Loucy (cell line): ENCODE measurements at regions not wholly inside any gene's neighbourhood (a gene's known extent, or its start where the extent isn't known, plus 50 kb on each side); places are given as distances from the start of the nearest gene placed in this dataset.

Experiments
- H2AFZ ChIP-seq: fragments of 200-600 bp; sonication (generic); 2 replicates; pipeline ENCODE4 v1.6.0; 2016; ENCODE audit warnings: antibody characterized with exemption, mild to moderate bottlenecking, low read length, moderate library complexity
- H3F3A ChIP-seq: fragments of 200-600 bp; 2 replicates; pipeline ENCODE4 v1.6.0; 2016; ENCODE audit warnings: antibody characterized with exemption, low read depth, mild to moderate bottlenecking
- H3K27me3 ChIP-seq: fragments of 200-600 bp; sonication (generic); 2 replicates; pipeline ENCODE4 v1.6.1; 2014; ENCODE audit warnings: low read length, mild to moderate bottlenecking; ENCODE audit not compliant: insufficient read depth, poor library complexity, severe bottlenecking
- H3K36me3 ChIP-seq: fragments of 200-600 bp; sonication (generic); 2 replicates; pipeline ENCODE4 v1.6.1; 2016; ENCODE audit warnings: low read length; ENCODE audit not compliant: insufficient read depth
- H3K4me1 ChIP-seq: fragments of 200-600 bp; sonication (generic); 2 replicates; pipeline ENCODE4 v1.5.1; 2014; ENCODE audit warnings: low read length, mild to moderate bottlenecking; ENCODE audit not compliant: insufficient read depth, poor library complexity, severe bottlenecking
- H3K4me2 ChIP-seq: fragments of 200-600 bp; sonication (generic); 2 replicates; pipeline ENCODE4 v1.6.0; 2014; ENCODE audit warnings: antibody characterized with exemption, low read length, low read depth, mild to moderate bottlenecking; ENCODE audit not compliant: poor library complexity, severe bottlenecking
- H3K4me3 ChIP-seq: fragments of 200-600 bp; sonication (generic); 2 replicates; pipeline ENCODE4 v1.5.1; 2014; ENCODE audit warnings: low read length, mild to moderate bottlenecking, mixed read lengths; ENCODE audit not compliant: poor library complexity, severe bottlenecking
- H3K79me2 ChIP-seq: fragments of 200-600 bp; sonication (generic); 2 replicates; pipeline ENCODE4 v1.6.1; 2014; ENCODE audit warnings: low read length; ENCODE audit not compliant: insufficient read depth
- H3K9ac ChIP-seq: fragments of 200-600 bp; sonication (generic); 2 replicates; pipeline ENCODE4 v1.6.0; 2014; ENCODE audit warnings: mild to moderate bottlenecking, low read depth, low read length, moderate library complexity; ENCODE audit not compliant: poor library complexity, severe bottlenecking
- H3K9me2 ChIP-seq: fragments of 200-600 bp; sonication (generic); replicated peaks from 2 replicates; pipeline ENCODE4 v1.6.1; 2016; ENCODE audit warnings: low read depth, low read length, mixed read lengths
- H3K9me3 ChIP-seq: fragments of 200-600 bp; sonication (generic); 2 replicates; pipeline ENCODE4 v1.6.1; 2014; ENCODE audit warnings: mild to moderate bottlenecking, antibody characterized with exemption, low read length, low read depth; ENCODE audit not compliant: insufficient read depth
- H4K20me1 ChIP-seq: fragments of 200-600 bp; sonication (generic); 2 replicates; pipeline ENCODE4 v1.6.0; 2014; ENCODE audit warnings: antibody characterized with exemption, low read length, mild to moderate bottlenecking; ENCODE audit not compliant: insufficient read depth, poor library complexity, severe bottlenecking
- EZH2phosphoT487 ChIP-seq: fragments of 200-600 bp; IDR thresholded peaks from 2 replicates; pipeline ENCODE4 v1.6.1; 2018; ENCODE audit warnings: antibody characterized with exemption, mild to moderate bottlenecking, moderate library complexity, borderline replicate concordance
- TF ChIP-seq, protein P1 (sequence below): fragments of 200-600 bp; sonication (generic); conservative IDR thresholded peaks from 2 replicates; pipeline ENCODE4 v1.5.1; 2014; ENCODE audit warnings: mild to moderate bottlenecking, antibody characterized with exemption, low read length

DNA sequence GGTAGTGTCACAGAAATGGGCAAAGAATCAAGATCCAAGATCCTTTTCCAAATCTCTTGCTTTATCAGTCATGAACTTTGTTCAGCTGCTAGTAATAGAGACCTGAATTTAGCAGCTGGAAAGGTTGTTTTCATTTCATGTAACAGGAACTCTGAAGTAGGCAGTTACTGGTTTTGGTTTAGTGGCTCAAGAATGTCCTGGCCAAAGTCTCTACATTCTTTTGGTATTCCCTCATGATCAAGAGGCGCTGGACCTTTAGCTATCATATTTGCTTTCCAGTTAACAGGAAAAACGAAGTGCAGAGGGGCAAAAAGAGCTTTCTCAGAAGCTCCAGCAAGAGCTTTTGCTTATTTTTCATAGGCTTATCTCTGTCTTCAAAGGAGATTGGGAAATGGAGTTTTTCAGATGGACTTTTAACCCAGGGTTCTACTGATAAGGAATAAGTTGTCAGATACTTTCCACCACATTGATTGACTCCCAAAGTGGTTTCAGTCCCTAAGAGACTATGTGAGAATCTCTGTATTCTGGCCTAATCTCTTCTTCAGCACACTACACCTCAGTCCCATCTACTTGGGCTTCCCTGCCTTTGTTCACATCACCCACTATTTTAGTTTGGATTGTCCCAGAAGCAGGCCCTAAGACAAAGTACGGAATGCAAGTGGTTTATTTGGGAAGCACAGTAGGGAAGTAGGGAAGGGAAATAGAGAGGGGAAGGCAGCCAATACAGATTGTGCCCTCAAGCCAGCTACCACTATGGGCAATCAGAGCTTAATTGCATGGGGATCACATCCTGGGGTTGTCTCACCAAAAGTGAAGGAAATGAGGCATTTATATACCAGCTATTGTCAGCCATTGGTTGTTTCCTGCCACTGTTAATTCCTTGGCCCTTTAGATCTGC, 359.3 kb downstream of the LRRC70 start:
- no peaks in the 10 kb centered on the region for H3F3A ChIP-seq
- H3K4me3 ChIP-seq, result no peak overlapping the region
- H3K27me3 ChIP-seq, result no peaks in the 10 kb centered on the region
- no peaks in the 10 kb centered on the region for H3K9me2 ChIP-seq
- no peak overlapping the region for H3K9ac ChIP-seq
- H3K9me3 ChIP-seq, result no peaks in the 10 kb centered on the region
- TF ChIP-seq EZH2phosphoT487, result no peak
- TF ChIP-seq, protein P1, sequence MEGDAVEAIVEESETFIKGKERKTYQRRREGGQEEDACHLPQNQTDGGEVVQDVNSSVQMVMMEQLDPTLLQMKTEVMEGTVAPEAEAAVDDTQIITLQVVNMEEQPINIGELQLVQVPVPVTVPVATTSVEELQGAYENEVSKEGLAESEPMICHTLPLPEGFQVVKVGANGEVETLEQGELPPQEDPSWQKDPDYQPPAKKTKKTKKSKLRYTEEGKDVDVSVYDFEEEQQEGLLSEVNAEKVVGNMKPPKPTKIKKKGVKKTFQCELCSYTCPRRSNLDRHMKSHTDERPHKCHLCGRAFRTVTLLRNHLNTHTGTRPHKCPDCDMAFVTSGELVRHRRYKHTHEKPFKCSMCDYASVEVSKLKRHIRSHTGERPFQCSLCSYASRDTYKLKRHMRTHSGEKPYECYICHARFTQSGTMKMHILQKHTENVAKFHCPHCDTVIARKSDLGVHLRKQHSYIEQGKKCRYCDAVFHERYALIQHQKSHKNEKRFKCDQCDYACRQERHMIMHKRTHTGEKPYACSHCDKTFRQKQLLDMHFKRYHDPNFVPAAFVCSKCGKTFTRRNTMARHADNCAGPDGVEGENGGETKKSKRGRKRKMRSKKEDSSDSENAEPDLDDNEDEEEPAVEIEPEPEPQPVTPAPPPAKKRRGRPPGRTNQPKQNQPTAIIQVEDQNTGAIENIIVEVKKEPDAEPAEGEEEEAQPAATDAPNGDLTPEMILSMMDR, result no peak
- no peak overlapping the region for H3K4me2 ChIP-seq
- H4K20me1 ChIP-seq, result no peaks in the 10 kb centered on the region
- H3K36me3 ChIP-seq, result no peaks in the 10 kb centered on the region
- H3K79me2 ChIP-seq, result no peaks in the 10 kb centered on the region
- no peak overlapping the region for H2AFZ ChIP-seq
- peaks cover 3% of the 10 kb centered on the region for H3K4me1 ChIP-seq

- TF ChIP-seq EZH2phosphoT487, result no peak
- TF ChIP-seq, protein P1, result no peak
- Histone ChIP-seq H3K9me3 (no peaks in the 10 kb centered on the region), H4K20me1 (no peaks in the 10 kb centered on the region), H3K4me3 (no peak overlapping the region), H3K4me1 (no peaks in the 10 kb centered on the region), H3K4me2 (no peak overlapping the region), H3K79me2 (no peaks in the 10 kb centered on the region), H2AFZ (no peak overlapping the region), H3K9me2 (no peaks in the 10 kb centered on the region), H3F3A (no peaks in the 10 kb centered on the region), H3K9ac (no peak overlapping the region), H3K27me3 (no peaks in the 10 kb centered on the region), H3K36me3 (no peaks in the 10 kb centered on the region)
Observed at GRCh38 chr5:62935660-62936059, 357.0 kb downstream of the LRRC70 start.

DNA sequence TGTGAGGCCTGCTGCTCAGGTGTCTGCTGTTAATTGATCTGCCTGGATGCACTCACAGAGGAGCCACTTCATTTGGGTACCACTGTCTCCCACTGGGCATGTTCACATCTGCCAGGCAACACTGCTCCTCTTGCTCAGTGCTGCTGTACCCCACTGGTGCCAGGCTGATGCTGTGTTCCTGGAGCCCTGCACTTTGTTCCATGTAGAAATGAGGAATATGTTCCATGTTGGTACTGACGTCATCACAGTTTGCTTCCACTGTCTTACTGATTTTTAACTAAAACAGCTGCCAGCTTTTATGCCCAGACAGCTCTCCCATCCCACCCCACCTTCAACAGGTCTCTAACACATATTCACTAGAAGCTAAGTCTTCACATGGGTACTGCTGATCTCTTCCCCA, 355.7 kb downstream of the LRRC70 start:
- Histone ChIP-seq H3K79me2 (no peaks in the 10 kb centered on the region), H3K27me3 (no peaks in the 10 kb centered on the region), H3K4me2 (no peak overlapping the region), H3K36me3 (no peaks in the 10 kb centered on the region), H4K20me1 (no peaks in the 10 kb centered on the region), H3F3A (no peaks in the 10 kb centered on the region), H3K4me1 (no peaks in the 10 kb centered on the region), H3K9me3 (no peaks in the 10 kb centered on the region), H3K9me2 (no peaks in the 10 kb centered on the region), H3K4me3 (no peak overlapping the region), H3K9ac (no peak overlapping the region), H2AFZ (no peak overlapping the region)
- TF ChIP-seq EZH2phosphoT487, result no peak
- TF ChIP-seq, protein P1, result no peak
